ENCODE measurements at regions not wholly inside any gene's neighbourhood (a gene's known extent, or its start where the extent isn't known, plus 50 kb on each side); places are given as distances from the start of the nearest gene placed in this dataset.

- no peaks in the 10 kb centered on the region for H3K27me3 ChIP-seq (ENCODE audit: control insufficient read depth, insufficient read depth, low read length)
- H3K4me1 ChIP-seq (ENCODE audit: control insufficient read depth, insufficient read depth, low read length): no peaks in the 10 kb centered on the region
- ChIA-PET POLR2A (no interaction called here), CTCF (no interaction called here)
- no peak overlapping the region for H3K27ac ChIP-seq (ENCODE audit: low read length)
- no peak overlapping the region for H3K4me3 ChIP-seq (ENCODE audit: low read depth in 2 of 2, low read length in 2 of 2)
- DNase-seq (ENCODE audit: low read depth, low spot score) (no peak), ATAC-seq (no peak)
- no peak for TF ChIP-seq TCF7L2 (IDR thresholded peaks at IDR 0.05; ENCODE audit: low read depth, low read length)
- TF ChIP-seq REST (IDR thresholded peaks at IDR 0.05; ENCODE audit: insufficient read depth in 1 of 2, low read depth in 2 of 2, low read length in 1 of 2): no peak
- no peak for TF ChIP-seq CTCF (IDR thresholded peaks at IDR 0.05)
- no peak for TF ChIP-seq SIN3A (IDR thresholded peaks at IDR 0.05; ENCODE audit: borderline replicate concordance, insufficient read depth, low read depth, low read length)
- TF ChIP-seq POLR2AphosphoS5 (IDR thresholded peaks at IDR 0.05; ENCODE audit: low read depth, low read length): no peak
- intact Hi-C loops (cut with micrococcal nuclease; ENCODE audit: unreplicated experiment): no loop called here
- in situ Hi-C loops (cut with HindIII; ENCODE audit: low pct_unique_long_range_greater_than_20kb, low sequenced_read_pairs): no loop called here
- no TSS peak for BruUV-seq (replicated peaks)
- H3K9me3 ChIP-seq (ENCODE audit: control insufficient read depth, insufficient read depth, low read depth, low read length): no peaks in the 10 kb centered on the region
- no peaks in the 10 kb centered on the region for H3K36me3 ChIP-seq (ENCODE audit: control insufficient read depth, insufficient read depth, low read length)
Measured at GRCh38 chr11:92698742-92699141, 270.7 kb upstream of the MTNR1B start.

GRCh38 chr11:92702037-92702804 lies 267.2 kb upstream of the MTNR1B start:
- Histone ChIP-seq H3K4me3 (ENCODE audit: low read depth in 2 of 2, low read length in 2 of 2) (no peak overlapping the region), H3K27me3 (ENCODE audit: control insufficient read depth, insufficient read depth, low read length) (no peaks in the 10 kb centered on the region), H3K36me3 (ENCODE audit: control insufficient read depth, insufficient read depth, low read length) (no peaks in the 10 kb centered on the region), H3K4me1 (ENCODE audit: control insufficient read depth, insufficient read depth, low read length) (no peaks in the 10 kb centered on the region), H3K9me3 (ENCODE audit: control insufficient read depth, insufficient read depth, low read depth, low read length) (no peaks in the 10 kb centered on the region), H3K27ac (ENCODE audit: low read length) (no peak overlapping the region)
- TF ChIP-seq CTCF (IDR thresholded peaks at IDR 0.05): no peak
- TF ChIP-seq REST (IDR thresholded peaks at IDR 0.05; ENCODE audit: insufficient read depth in 1 of 2, low read depth in 2 of 2, low read length in 1 of 2): no peak
- no peak for TF ChIP-seq POLR2AphosphoS5 (IDR thresholded peaks at IDR 0.05; ENCODE audit: low read depth, low read length)
- no peak for TF ChIP-seq SIN3A (IDR thresholded peaks at IDR 0.05; ENCODE audit: borderline replicate concordance, insufficient read depth, low read depth, low read length)
- no peak for TF ChIP-seq TCF7L2 (IDR thresholded peaks at IDR 0.05; ENCODE audit: low read depth, low read length)
- ChIA-PET CTCF (no interaction called here), POLR2A (no interaction called here)
- intact Hi-C loops (cut with micrococcal nuclease; ENCODE audit: unreplicated experiment) (no loop called here), in situ Hi-C loops (cut with HindIII; ENCODE audit: low pct_unique_long_range_greater_than_20kb, low sequenced_read_pairs) (no loop called here)
- BruUV-seq (replicated peaks): no TSS peak
- ATAC-seq: no peak
- DNase-seq (ENCODE audit: low read depth, low spot score): no peak

Data from Panc1 (cell line).